HEK293 (cell line): ENCODE measurements at regions not wholly inside any gene's neighbourhood (a gene's known extent, or its start where the extent isn't known, plus 50 kb on each side); places are given as distances from the start of the nearest gene placed in this dataset.

Experiments used
- IKZF3 ChIP-seq: fragments of 450-650 bp; IDR thresholded peaks from 2 replicates; pipeline ENCODE4 v1.5.0; 2018; ENCODE audit warnings: missing biosample characterization, mild to moderate bottlenecking, missing genetic modification characterization, moderate library complexity
- MEIS1 ChIP-seq: sonication (generic); formaldehyde crosslinking; IDR thresholded peaks from 2 replicates; pipeline ENCODE4 v1.8.1; 2022; ENCODE audit warnings: missing genetic modification reagents, mild to moderate bottlenecking, borderline replicate concordance
- OVOL3 ChIP-seq: fragments of 450-650 bp; formaldehyde crosslinking; IDR thresholded peaks from 2 replicates; pipeline ENCODE4 v1.5.1; 2016; ENCODE audit warnings: missing biosample characterization, missing genetic modification characterization
- REPIN1 ChIP-seq: fragments of 450-650 bp; formaldehyde crosslinking; IDR thresholded peaks from 2 replicates; pipeline ENCODE4 v1.5.1; 2017; ENCODE audit warnings: missing biosample characterization, missing genetic modification characterization, low read depth
- TCF7L2 ChIP-seq: IDR thresholded peaks from 2 replicates; pipeline ENCODE4 v1.6.1; 2011; ENCODE audit warnings: low read depth, mild to moderate bottlenecking, inconsistent platforms, low read length, moderate library complexity, borderline replicate concordance
- ZBTB21 ChIP-seq: fragments of 450-650 bp; formaldehyde crosslinking; IDR thresholded peaks from 2 replicates; pipeline ENCODE4 v1.5.1; 2017; ENCODE audit warnings: missing biosample characterization, missing genetic modification characterization
- ZNF146 ChIP-seq: fragments of 450-650 bp; formaldehyde crosslinking; IDR thresholded peaks from 2 replicates; pipeline ENCODE4 v1.5.1; 2016; ENCODE audit warnings: missing biosample characterization, missing genetic modification characterization
- ZNF174 ChIP-seq: fragments of 450-650 bp; formaldehyde crosslinking; IDR thresholded peaks from 2 replicates; pipeline ENCODE4 v1.5.0; 2017; ENCODE audit warnings: missing biosample characterization, mild to moderate bottlenecking, missing genetic modification characterization
- ZNF19 ChIP-seq: fragments of 450-650 bp; formaldehyde crosslinking; IDR thresholded peaks from 2 replicates; pipeline ENCODE4; 2016; ENCODE audit warnings: missing biosample characterization, missing genetic modification characterization, low read depth
- ZNF202 ChIP-seq: fragments of 450-650 bp; formaldehyde crosslinking; IDR thresholded peaks from 2 replicates; pipeline ENCODE4 v1.5.1; 2016; ENCODE audit warnings: missing biosample characterization, missing genetic modification characterization, borderline replicate concordance
- ZNF24 ChIP-seq: fragments of 450-650 bp; formaldehyde crosslinking; IDR thresholded peaks from 2 replicates; pipeline ENCODE4 v1.5.1; 2016; ENCODE audit warnings: missing biosample characterization, missing genetic modification characterization
- ZNF292 ChIP-seq: fragments of 450-650 bp; formaldehyde crosslinking; IDR thresholded peaks from 2 replicates; pipeline ENCODE4 v1.5.1; 2016; ENCODE audit warnings: low read depth, missing biosample characterization, missing genetic modification characterization, borderline replicate concordance
- ZNF324 ChIP-seq: fragments of 450-650 bp; formaldehyde crosslinking; IDR thresholded peaks from 2 replicates; pipeline ENCODE4 v1.5.1; 2016; ENCODE audit warnings: missing biosample characterization, missing genetic modification characterization
- ZNF350 ChIP-seq: fragments of 450-650 bp; formaldehyde crosslinking; IDR thresholded peaks from 2 replicates; pipeline ENCODE4 v1.5.0; 2017; ENCODE audit warnings: missing biosample characterization, mild to moderate bottlenecking, missing genetic modification characterization
- ZNF394 ChIP-seq: fragments of 450-650 bp; formaldehyde crosslinking; IDR thresholded peaks from 2 replicates; pipeline ENCODE4 v1.5.1; 2016; ENCODE audit warnings: missing biosample characterization, missing genetic modification characterization, mild to moderate bottlenecking, moderate library complexity, borderline replicate concordance
- ZNF404 ChIP-seq: fragments of 450-650 bp; formaldehyde crosslinking; IDR thresholded peaks from 2 replicates; pipeline ENCODE4 v1.5.1; 2017; ENCODE audit warnings: missing biosample characterization, missing genetic modification characterization
- ZNF423 ChIP-seq: fragments of 450-650 bp; formaldehyde crosslinking; IDR thresholded peaks from 2 replicates; pipeline ENCODE4 v1.5.1; 2016; ENCODE audit warnings: missing biosample characterization, missing genetic modification characterization
- ZNF514 ChIP-seq: fragments of 450-650 bp; formaldehyde crosslinking; IDR thresholded peaks from 2 replicates; pipeline ENCODE4 v1.5.1; 2016; ENCODE audit warnings: missing biosample characterization, missing genetic modification characterization
- ZNF521 ChIP-seq: fragments of 450-650 bp; formaldehyde crosslinking; IDR thresholded peaks from 2 replicates; pipeline ENCODE4 v1.5.1; 2017; ENCODE audit warnings: missing biosample characterization, mild to moderate bottlenecking, missing genetic modification characterization
- ZNF548 ChIP-seq: fragments of 450-650 bp; formaldehyde crosslinking; IDR thresholded peaks from 2 replicates; pipeline ENCODE4 v1.5.1; 2016; ENCODE audit warnings: missing biosample characterization, missing genetic modification characterization
- ZNF571 ChIP-seq: fragments of 450-650 bp; formaldehyde crosslinking; IDR thresholded peaks from 2 replicates; pipeline ENCODE4 v1.5.0; 2017; ENCODE audit warnings: missing biosample characterization, missing genetic modification characterization
- ZNF600 ChIP-seq: fragments of 450-650 bp; formaldehyde crosslinking; IDR thresholded peaks from 2 replicates; pipeline ENCODE4 v1.5.1; 2016; ENCODE audit warnings: missing biosample characterization, missing genetic modification characterization
- ZNF623 ChIP-seq: fragments of 450-650 bp; formaldehyde crosslinking; IDR thresholded peaks from 2 replicates; pipeline ENCODE4 v1.5.1; 2016; ENCODE audit warnings: missing biosample characterization, missing genetic modification characterization
- ZNF624 ChIP-seq: fragments of 450-650 bp; formaldehyde crosslinking; IDR thresholded peaks from 2 replicates; pipeline ENCODE4 v1.5.1; 2017; ENCODE audit warnings: missing biosample characterization, missing genetic modification characterization
- ZNF660 ChIP-seq: fragments of 450-650 bp; IDR thresholded peaks from 2 replicates; pipeline ENCODE4 v1.5.1; 2018; ENCODE audit warnings: missing biosample characterization, mild to moderate bottlenecking, missing genetic modification characterization
- ZNF768 ChIP-seq: fragments of 450-650 bp; formaldehyde crosslinking; IDR thresholded peaks from 2 replicates; pipeline ENCODE4 v1.5.1; 2018; ENCODE audit warnings: missing biosample characterization, mild to moderate bottlenecking, missing genetic modification characterization
- ZNF777 ChIP-seq: fragments of 450-650 bp; formaldehyde crosslinking; IDR thresholded peaks from 2 replicates; pipeline ENCODE4 v1.5.1; 2017; ENCODE audit warnings: missing biosample characterization, missing genetic modification characterization, borderline replicate concordance
- ZSCAN23 ChIP-seq: fragments of 450-650 bp; formaldehyde crosslinking; IDR thresholded peaks from 2 replicates; pipeline ENCODE4 v1.5.1; 2016; ENCODE audit warnings: missing biosample characterization, missing genetic modification characterization
- ZXDB ChIP-seq: fragments of 450-650 bp; formaldehyde crosslinking; IDR thresholded peaks from 2 replicates; pipeline ENCODE4 v1.5.1; 2016; ENCODE audit warnings: missing biosample characterization, missing genetic modification characterization
- TF ChIP-seq, protein P1 (sequence below): fragments of 450-650 bp; formaldehyde crosslinking; IDR thresholded peaks from 2 replicates; pipeline ENCODE4 v1.5.0; 2017; ENCODE audit warnings: missing biosample characterization, missing genetic modification characterization, borderline replicate concordance
- TF ChIP-seq, protein P2 (sequence below): fragments of 450-650 bp; formaldehyde crosslinking; IDR thresholded peaks from 2 replicates; pipeline ENCODE4 v1.5.1; 2017; ENCODE audit warnings: missing biosample characterization, mild to moderate bottlenecking, missing genetic modification characterization, moderate library complexity
- TF ChIP-seq, protein P3 (sequence below): fragments of 450-650 bp; formaldehyde crosslinking; IDR thresholded peaks from 2 replicates; pipeline ENCODE4 v1.5.1; 2016; ENCODE audit warnings: missing biosample characterization, missing genetic modification characterization
- TF ChIP-seq, protein P4 (sequence below): fragments of 450-650 bp; formaldehyde crosslinking; IDR thresholded peaks from 2 replicates; pipeline ENCODE4 v1.5.1; 2016; ENCODE audit warnings: missing biosample characterization, missing genetic modification characterization
- TF ChIP-seq, protein P5 (sequence below): fragments of 450-650 bp; formaldehyde crosslinking; IDR thresholded peaks from 2 replicates; pipeline ENCODE4 v1.5.1; 2016; ENCODE audit warnings: missing biosample characterization, missing genetic modification characterization

DNA sequence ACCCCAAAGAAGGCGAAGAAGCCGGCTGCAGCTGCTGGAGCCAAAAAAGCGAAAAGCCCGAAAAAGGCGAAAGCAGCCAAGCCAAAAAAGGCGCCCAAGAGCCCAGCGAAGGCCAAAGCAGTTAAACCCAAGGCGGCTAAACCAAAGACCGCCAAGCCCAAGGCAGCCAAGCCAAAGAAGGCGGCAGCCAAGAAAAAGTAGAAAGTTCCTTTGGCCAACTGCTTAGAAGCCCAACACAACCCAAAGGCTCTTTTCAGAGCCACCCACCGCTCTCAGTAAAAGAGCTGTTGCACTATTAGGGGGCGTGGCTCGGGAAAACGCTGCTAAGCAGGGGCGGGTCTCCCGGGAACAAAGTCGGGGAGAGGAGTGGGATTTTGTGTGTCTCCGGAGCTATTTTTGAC lies 69.6 kb downstream of the HFE start (continued):
- TF ChIP-seq, protein P1, sequence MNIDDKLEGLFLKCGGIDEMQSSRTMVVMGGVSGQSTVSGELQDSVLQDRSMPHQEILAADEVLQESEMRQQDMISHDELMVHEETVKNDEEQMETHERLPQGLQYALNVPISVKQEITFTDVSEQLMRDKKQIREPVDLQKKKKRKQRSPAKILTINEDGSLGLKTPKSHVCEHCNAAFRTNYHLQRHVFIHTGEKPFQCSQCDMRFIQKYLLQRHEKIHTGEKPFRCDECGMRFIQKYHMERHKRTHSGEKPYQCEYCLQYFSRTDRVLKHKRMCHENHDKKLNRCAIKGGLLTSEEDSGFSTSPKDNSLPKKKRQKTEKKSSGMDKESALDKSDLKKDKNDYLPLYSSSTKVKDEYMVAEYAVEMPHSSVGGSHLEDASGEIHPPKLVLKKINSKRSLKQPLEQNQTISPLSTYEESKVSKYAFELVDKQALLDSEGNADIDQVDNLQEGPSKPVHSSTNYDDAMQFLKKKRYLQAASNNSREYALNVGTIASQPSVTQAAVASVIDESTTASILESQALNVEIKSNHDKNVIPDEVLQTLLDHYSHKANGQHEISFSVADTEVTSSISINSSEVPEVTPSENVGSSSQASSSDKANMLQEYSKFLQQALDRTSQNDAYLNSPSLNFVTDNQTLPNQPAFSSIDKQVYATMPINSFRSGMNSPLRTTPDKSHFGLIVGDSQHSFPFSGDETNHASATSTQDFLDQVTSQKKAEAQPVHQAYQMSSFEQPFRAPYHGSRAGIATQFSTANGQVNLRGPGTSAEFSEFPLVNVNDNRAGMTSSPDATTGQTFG, result no peak
- TF ChIP-seq ZNF394, result no peak
- TF ChIP-seq, protein P2, sequence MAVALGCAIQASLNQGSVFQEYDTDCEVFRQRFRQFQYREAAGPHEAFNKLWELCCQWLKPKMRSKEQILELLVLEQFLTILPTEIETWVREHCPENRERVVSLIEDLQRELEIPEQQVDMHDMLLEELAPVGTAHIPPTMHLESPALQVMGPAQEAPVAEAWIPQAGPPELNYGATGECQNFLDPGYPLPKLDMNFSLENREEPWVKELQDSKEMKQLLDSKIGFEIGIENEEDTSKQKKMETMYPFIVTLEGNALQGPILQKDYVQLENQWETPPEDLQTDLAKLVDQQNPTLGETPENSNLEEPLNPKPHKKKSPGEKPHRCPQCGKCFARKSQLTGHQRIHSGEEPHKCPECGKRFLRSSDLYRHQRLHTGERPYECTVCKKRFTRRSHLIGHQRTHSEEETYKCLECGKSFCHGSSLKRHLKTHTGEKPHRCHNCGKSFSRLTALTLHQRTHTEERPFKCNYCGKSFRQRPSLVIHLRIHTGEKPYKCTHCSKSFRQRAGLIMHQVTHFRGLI (tag by site-specific recombination), result peak; percentile 93
- no peak for TF ChIP-seq ZNF624 (tag by site-specific recombination)
- TF ChIP-seq ZNF571, result no peak
- no peak for TF ChIP-seq ZNF600 (tag by site-specific recombination)
- peak; percentile 40; the same call in 1 of the 2 replicates for TF ChIP-seq ZXDB (tag by site-specific recombination)
- TF ChIP-seq MEIS1, result no peak
- TF ChIP-seq ZBTB21, result no peak
- no peak for TF ChIP-seq ZSCAN23 (tag by site-specific recombination)
- TF ChIP-seq ZNF514, result no peak
- TF ChIP-seq ZNF660 (tag by site-specific recombination), result 0 out of 2 replicates have a peak, but pooled peaks have one; percentile 16
- no peak for TF ChIP-seq ZNF777 (tag by site-specific recombination)
- TF ChIP-seq ZNF202 (tag by site-specific recombination), result no peak
- TF ChIP-seq IKZF3 (tag by site-specific recombination), result no peak
- TF ChIP-seq ZNF174 (tag by site-specific recombination), result no peak
- TF ChIP-seq ZNF146, result no peak
- TF ChIP-seq ZNF623 (tag by site-specific recombination), result no peak
- TF ChIP-seq ZNF548 (tag by site-specific recombination), result no peak
- TF ChIP-seq ZNF324, result no peak
- TF ChIP-seq, protein P3, sequence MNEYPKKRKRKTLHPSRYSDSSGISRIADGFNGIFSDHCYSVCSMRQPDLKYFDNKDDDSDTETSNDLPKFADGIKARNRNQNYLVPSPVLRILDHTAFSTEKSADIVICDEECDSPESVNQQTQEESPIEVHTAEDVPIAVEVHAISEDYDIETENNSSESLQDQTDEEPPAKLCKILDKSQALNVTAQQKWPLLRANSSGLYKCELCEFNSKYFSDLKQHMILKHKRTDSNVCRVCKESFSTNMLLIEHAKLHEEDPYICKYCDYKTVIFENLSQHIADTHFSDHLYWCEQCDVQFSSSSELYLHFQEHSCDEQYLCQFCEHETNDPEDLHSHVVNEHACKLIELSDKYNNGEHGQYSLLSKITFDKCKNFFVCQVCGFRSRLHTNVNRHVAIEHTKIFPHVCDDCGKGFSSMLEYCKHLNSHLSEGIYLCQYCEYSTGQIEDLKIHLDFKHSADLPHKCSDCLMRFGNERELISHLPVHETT (tag by site-specific recombination), result no peak; the same call in 1 of the 2 replicates
- TF ChIP-seq OVOL3 (tag by site-specific recombination), result no peak
- no peak for TF ChIP-seq REPIN1 (tag by site-specific recombination)
- TF ChIP-seq ZNF350 (tag by site-specific recombination), result no peak
- TF ChIP-seq, protein P4, sequence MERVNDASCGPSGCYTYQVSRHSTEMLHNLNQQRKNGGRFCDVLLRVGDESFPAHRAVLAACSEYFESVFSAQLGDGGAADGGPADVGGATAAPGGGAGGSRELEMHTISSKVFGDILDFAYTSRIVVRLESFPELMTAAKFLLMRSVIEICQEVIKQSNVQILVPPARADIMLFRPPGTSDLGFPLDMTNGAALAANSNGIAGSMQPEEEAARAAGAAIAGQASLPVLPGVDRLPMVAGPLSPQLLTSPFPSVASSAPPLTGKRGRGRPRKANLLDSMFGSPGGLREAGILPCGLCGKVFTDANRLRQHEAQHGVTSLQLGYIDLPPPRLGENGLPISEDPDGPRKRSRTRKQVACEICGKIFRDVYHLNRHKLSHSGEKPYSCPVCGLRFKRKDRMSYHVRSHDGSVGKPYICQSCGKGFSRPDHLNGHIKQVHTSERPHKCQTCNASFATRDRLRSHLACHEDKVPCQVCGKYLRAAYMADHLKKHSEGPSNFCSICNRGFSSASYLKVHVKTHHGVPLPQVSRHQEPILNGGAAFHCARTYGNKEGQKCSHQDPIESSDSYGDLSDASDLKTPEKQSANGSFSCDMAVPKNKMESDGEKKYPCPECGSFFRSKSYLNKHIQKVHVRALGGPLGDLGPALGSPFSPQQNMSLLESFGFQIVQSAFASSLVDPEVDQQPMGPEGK (tag by site-specific recombination), result no peak
- TF ChIP-seq ZNF292 (tag by site-specific recombination), result no peak
- TF ChIP-seq, protein P5, sequence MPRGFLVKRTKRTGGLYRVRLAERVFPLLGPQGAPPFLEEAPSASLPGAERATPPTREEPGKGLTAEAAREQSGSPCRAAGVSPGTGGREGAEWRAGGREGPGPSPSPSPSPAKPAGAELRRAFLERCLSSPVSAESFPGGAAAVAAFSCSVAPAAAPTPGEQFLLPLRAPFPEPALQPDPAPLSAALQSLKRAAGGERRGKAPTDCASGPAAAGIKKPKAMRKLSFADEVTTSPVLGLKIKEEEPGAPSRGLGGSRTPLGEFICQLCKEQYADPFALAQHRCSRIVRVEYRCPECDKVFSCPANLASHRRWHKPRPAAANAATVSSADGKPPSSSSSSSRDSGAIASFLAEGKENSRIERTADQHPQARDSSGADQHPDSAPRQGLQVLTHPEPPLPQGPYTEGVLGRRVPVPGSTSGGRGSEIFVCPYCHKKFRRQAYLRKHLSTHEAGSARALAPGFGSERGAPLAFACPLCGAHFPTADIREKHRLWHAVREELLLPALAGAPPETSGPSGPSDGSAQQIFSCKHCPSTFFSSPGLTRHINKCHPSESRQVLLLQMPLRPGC, result no peak
- no peak for TF ChIP-seq ZNF768
- no peak for TF ChIP-seq ZNF521 (tag by site-specific recombination)
- TF ChIP-seq ZNF404 (tag by site-specific recombination), result no peak
- no peak for TF ChIP-seq ZNF24
- no peak for TF ChIP-seq ZNF423 (tag by site-specific recombination)
- no peak for TF ChIP-seq ZNF19
- TF ChIP-seq TCF7L2, result no peak
